ENCODE measurements at regions not wholly inside any gene's neighbourhood (a gene's known extent, or its start where the extent isn't known, plus 50 kb on each side); places are given as distances from the start of the nearest gene placed in this dataset.
"Not testable (repeated sequence)": the region's sequence is repeated elsewhere in the genome, so short reads cannot be mapped to it uniquely, and the experiment has no call there.

- DNase-seq = no peak
Measured at GRCh38 chr12:78269620-78270019, 438.9 kb downstream of the NAV3 start.

DNA sequence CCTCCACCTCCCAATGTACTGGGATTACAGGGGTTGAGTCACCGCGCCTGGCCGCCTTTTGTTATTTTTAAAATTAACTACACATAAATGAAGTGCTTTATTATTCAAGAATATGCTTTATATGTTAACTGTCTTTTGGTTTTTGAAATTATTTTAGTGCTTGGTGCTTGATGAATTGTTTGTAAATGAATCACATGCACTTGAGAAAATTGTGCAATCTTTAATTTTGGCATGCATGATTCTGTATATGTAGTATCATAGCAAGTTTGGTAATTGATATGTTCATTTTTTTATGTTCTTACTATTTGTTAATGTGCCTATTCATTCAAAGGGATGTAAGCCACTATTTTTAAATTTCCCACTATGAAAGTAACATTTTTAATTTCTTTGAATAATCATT is 440.9 kb downstream of the NAV3 start:
- DNase-seq = no peak

DNA sequence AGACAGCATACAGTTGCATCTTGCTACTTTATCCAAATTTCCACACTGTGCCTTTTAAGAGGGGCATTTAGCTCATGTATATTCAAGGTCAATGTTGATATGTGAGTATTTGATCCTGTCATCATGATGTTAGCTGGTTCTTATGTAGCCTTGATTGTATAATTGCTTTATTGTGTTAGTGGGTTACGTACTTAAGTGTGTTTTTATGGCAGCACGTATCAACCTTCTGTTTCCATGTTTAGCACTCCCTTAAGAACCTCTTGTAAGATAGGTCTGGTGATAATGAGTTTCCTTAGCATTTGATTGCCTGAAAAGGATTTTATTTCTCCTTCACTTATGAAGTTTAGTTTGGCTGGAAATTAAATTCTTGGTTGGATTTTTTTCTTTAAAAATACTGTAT is 445.2 kb downstream of the NAV3 start:
- DNase-seq = no peak

GRCh38 chr12:78278706-78279190 is 448.1 kb downstream of the NAV3 start:
- DNase-seq = no peak

- no peak for DNase-seq
Measured at GRCh38 chr12:78279567-78279966, 448.9 kb downstream of the NAV3 start.

DNA sequence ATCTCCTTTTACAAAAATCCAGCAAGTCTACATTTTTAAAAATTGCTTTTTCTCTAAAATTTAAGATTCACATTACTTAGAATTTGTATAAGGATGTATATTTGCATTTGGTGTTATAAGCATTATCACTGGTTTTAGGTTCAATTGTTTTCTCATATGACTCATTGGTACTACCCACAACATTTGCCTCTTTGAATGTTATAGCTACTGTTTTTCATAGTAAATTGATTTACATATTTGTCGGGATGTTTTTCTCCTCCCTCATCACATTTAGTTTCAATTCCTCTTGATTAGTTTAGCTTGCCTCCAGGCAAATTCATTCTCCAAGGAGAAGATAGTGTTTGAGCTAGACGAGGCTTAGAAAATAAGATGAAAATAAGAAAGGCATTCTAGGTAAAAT is 450.4 kb downstream of the NAV3 start:
- DNase-seq = not testable (repeated sequence)

- DNase-seq = no peak
Measured at GRCh38 chr12:78284417-78284816, 453.7 kb downstream of the NAV3 start.

GRCh38 chr12:78290606-78291345 is 460.1 kb downstream of the NAV3 start:
- DNase-seq = no peak

- DNase-seq = no peak
Measured at GRCh38 chr12:78293059-78293686, 462.5 kb downstream of the NAV3 start.

DNA sequence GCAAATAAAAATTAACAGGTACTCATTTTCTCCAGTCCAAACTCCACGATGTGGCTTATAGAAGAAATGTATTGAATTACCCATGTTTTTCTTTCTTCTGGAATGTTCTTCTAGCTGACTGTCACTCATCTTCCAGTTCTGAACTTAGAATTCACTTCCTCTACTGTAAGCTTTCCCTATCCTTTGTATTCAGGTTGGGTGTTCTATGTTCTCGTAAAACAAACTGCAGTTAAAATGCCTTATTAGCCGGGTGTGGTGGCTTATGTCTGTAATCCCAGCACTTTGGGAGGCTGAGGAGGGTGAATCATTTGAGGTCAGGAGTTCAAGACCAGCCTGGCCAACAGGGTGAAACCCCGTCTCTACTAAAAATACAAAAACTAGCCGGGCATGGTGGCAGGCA is 470.6 kb downstream of the NAV3 start:
- not testable (repeated sequence) for DNase-seq

GRCh38 chr12:78305808-78306207 is 475.1 kb downstream of the NAV3 start:
- no peak for DNase-seq

DNA sequence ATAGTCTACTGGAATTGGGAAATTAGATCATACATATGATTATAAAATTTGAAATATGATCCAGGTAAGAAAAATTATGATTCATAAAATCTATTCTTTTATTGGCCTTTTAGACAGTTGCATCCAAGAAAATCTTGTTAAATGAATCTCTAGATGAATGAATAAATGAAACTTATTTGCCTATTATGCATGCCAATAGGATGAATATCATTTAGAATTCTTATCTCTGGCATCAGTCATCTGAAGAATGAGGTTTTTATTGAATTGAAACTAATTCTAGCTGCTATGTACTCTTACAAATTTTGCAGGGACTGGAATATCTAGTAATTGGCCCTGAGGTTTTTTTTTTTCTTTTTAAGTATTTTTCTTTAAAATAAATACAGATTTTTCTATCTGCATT is 475.5 kb downstream of the NAV3 start:
- no peak for DNase-seq

GRCh38 chr12:78308701-78309100 is 478.0 kb downstream of the NAV3 start:
- no peak for DNase-seq

DNA sequence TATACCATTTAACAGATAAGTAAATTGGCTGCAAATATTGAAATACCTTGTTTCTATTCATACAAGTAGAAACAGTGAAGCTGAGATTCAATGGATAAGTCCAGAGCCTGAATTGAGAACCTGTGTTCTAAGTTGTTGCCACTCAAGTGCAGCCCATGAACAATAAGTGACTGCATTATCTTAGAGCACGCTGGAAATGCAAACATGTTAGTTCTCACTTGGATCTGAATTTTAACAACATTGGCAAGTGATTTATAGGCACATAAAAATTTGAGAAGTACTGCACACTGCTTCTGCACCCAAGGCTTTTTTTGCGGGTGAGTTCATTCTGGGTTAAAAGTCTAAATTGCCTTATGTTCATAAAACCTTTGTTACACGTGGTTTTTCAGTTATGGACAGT is 484.3 kb downstream of the NAV3 start:
- no peak for DNase-seq

DNA sequence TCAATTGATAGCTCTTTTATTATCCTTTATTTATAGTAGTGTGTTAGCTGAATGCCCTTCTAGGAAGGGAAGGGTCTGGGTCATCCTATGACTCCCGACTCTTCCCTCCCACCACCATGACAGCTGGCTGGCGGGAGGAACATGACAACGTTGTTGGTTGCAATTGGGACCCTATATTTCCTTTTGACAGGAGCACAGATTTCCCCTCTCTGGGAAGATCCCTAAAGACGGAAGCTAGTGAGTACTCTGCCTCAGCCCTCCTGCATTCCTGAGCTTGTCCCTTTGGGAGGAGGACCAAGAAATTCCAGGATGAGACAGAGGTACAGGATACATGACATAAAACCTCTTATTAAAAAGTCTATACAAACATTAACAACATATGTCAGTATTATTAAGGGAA is 485.4 kb downstream of the NAV3 start:
- no peak for DNase-seq

DNA sequence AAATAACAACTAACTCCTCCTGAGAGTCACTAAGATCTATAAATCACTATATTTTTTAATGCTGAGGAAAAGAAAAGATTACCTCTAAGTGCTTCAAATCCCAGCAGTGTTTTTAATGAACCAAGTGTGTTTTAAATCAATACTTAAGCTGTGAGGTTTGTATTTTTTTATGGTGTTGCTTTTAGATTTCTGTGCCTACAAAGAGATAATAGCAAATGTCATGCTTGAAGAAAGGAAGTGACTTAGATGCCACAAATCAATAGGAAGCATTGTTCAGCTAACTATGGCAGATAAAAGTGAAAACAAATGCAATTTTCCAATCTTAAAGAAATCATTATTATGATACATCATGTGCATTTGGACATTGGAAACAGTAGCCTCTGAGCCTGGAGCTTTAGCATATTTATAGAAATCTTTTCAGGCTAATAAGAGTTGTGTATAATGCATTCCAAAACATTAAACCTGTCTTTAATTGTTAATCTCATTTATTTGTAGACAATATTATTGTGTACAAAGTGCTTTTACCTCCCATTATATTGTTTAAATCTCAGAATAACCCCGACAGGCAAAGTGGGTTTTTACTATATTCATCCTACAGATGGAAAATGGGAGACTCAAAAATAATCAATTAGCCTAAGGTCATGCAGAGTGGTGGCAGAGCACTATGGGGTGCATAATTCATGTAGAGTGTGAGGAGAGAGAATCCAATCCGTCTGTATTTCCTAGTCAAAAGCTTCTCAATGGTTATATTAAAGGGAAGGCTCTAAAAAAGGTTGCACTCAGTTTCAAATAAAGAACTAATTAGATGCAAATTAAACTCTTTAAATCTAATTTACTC is 486.2 kb downstream of the NAV3 start:
- DNase-seq = no peak

GRCh38 chr12:78321696-78322095 is 491.0 kb downstream of the NAV3 start:
- DNase-seq = no peak

DNA sequence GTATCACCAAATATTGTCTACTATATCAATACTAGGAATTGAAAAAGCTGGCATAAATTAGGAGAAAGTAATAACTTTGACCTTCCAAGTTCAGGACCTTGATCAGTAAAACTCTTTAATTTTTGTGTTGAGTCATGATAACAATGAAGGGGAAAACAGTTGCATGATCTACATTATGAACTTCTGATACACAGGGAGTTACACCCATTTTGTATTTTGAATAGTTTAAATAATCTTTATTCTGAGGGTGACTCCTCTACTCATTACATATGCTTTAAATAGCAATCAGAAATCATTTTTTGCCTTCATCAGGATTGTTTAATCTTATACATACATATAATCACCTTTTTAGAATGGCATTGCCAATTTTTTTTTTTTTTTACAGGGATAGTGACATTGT is 492.5 kb downstream of the NAV3 start:
- DNase-seq = no peak

- DNase-seq = no peak
Measured at GRCh38 chr12:78324234-78324633, 493.5 kb downstream of the NAV3 start.

DNA sequence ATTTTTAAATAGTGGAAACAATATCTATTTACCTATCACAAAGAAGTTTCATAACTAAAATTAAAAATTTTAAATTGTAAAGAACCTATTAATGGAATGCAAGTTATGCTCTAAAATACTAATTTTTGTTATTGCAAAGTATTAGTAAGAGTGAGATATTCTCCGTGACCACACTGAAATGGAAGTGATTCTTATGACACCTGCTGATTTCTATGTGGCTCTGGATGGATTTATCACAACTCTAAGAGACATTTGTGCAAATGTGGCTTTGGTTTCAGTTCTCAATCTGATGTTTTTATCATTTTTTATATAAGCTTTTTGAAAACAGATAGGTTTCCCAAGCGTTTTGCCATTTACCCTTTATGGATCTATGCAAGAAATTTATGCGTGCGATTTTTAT is 497.8 kb downstream of the NAV3 start:
- DNase-seq = no peak

GRCh38 chr12:78330131-78330530 is 499.4 kb downstream of the NAV3 start:
- DNase-seq = no peak

DNA sequence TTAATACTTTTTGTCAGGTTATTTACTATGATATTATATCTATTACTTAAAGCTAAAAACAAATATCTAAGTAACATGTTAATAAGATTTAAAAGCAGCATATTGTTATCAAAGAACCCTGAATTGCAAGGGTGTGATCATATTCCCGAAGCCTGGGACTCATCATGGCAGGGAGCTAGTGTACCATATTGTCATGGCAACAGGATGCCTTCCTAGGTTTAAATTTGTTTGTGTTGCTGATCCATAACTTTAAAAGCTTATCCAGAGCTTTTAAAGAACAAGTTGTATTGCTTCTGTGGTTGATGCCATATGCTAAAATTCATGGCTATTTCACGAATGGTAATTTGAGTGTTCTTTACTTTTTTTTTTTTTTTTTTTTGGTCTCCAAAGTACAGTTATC is 500.5 kb downstream of the NAV3 start:
- no peak for DNase-seq

DNA sequence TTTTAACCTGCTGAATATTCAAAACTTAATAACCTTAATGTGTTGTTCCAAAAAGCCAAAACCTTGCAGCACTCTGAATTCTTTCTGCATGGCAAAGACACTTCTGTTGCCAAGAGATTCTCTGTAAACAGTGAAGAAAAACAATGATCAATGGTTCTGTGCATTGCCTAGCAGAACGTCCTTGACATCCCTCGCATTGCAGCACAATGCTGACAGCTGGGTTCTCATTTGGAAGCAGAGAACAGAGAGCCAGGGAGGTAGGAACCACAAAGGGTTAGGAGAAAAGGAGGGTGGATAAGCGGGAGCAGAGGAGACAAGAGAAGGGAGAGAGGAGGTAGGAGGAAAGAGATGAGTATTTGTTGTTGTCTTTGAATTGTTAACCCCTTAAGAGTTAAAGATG is 501.1 kb downstream of the NAV3 start:
- peak; percentile 19 for DNase-seq

Measured in NCI-H1694 treated with DMSO at 0.1 percent for 48 hours (cell line).